ENCODE measurements at regions not wholly inside any gene's neighbourhood (a gene's known extent, or its start where the extent isn't known, plus 50 kb on each side); places are given as distances from the start of the nearest gene placed in this dataset.
"Not testable (repeated sequence)": the region's sequence is repeated elsewhere in the genome, so short reads cannot be mapped to it uniquely, and the experiment has no call there.

DNA sequence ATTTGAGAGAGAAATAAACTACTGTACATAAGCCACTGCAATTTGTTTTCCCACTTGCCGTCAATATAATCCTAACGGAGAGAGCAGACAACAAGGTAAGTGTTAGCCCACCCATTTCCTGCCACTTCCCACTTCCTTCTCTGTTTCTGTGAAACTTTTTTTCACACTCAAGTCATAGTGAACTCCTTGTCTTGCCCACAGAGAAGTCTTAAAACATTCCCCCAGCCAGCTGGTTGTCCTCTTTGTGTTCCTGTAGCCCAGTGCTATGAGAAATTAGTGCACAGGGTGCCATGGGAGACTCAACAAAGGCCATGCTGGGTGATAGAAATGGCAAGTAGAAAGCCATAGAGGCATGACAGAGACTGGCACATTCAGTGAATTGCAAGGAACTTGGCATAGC lies 208.6 kb downstream of the BLID start:
- H3K4me3 ChIP-seq (ENCODE audit: insufficient read depth, low read length) = no peak overlapping the region
- no peaks in the 10 kb centered on the region for H4K20me1 ChIP-seq (ENCODE audit: insufficient read depth, low read length)
- H3K27ac ChIP-seq (ENCODE audit: low read depth, low read length) = no peak overlapping the region
- H3K36me3 ChIP-seq (ENCODE audit: insufficient read depth, low read length) = no peaks in the 10 kb centered on the region
- H3K4me2 ChIP-seq (ENCODE audit: insufficient read depth, low read length) = no peak overlapping the region
- no peaks in the 10 kb centered on the region for H3K27me3 ChIP-seq (ENCODE audit: insufficient read depth, low read length)
- no peaks in the 10 kb centered on the region for H3K4me1 ChIP-seq (ENCODE audit: insufficient read depth, low read length)
- no peak overlapping the region for H2AFZ ChIP-seq (ENCODE audit: low read length)
- no peaks in the 10 kb centered on the region for H3K9me3 ChIP-seq (ENCODE audit: low read depth, low read length)
- TF ChIP-seq, protein P1, sequence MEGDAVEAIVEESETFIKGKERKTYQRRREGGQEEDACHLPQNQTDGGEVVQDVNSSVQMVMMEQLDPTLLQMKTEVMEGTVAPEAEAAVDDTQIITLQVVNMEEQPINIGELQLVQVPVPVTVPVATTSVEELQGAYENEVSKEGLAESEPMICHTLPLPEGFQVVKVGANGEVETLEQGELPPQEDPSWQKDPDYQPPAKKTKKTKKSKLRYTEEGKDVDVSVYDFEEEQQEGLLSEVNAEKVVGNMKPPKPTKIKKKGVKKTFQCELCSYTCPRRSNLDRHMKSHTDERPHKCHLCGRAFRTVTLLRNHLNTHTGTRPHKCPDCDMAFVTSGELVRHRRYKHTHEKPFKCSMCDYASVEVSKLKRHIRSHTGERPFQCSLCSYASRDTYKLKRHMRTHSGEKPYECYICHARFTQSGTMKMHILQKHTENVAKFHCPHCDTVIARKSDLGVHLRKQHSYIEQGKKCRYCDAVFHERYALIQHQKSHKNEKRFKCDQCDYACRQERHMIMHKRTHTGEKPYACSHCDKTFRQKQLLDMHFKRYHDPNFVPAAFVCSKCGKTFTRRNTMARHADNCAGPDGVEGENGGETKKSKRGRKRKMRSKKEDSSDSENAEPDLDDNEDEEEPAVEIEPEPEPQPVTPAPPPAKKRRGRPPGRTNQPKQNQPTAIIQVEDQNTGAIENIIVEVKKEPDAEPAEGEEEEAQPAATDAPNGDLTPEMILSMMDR (IDR thresholded peaks at IDR 0.05; ENCODE audit: extremely low read depth, low read depth, low read length) = no peak
- no peaks in the 10 kb centered on the region for H3K79me2 ChIP-seq (ENCODE audit: insufficient read depth, low read length)
- DNase-seq (ENCODE audit: insufficient read length, low spot score, missing footprints) = no peak

DNA sequence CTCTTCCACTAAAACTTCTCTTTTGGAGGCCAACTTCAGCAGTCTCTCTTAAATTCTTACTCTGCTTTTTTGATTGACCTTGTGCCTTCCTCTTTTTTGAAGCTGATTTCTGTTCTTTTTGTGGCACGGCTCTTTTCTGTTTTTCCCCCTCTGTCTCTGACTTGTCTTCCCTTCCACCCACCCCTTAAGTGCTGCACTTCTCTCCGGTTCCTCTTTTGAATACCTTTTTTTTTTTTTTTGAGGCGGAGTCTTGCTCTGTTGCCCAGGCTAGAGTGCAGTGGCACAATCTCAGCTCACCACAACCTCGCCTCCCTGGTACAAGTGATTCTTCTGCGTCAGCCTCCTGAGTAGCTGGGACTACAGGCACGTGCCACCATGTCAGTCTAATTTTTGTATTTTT lies 211.9 kb downstream of the BLID start:
- Histone ChIP-seq H3K36me3 (ENCODE audit: insufficient read depth, low read length) (no peaks in the 10 kb centered on the region), H3K4me2 (ENCODE audit: insufficient read depth, low read length) (no peak overlapping the region), H3K9me3 (ENCODE audit: low read depth, low read length) (no peaks in the 10 kb centered on the region), H2AFZ (ENCODE audit: low read length) (no peak overlapping the region), H3K4me3 (ENCODE audit: insufficient read depth, low read length) (no peak overlapping the region), H4K20me1 (ENCODE audit: insufficient read depth, low read length) (no peaks in the 10 kb centered on the region), H3K27ac (ENCODE audit: low read depth, low read length) (no peak overlapping the region), H3K79me2 (ENCODE audit: insufficient read depth, low read length) (no peaks in the 10 kb centered on the region), H3K27me3 (ENCODE audit: insufficient read depth, low read length) (no peaks in the 10 kb centered on the region), H3K4me1 (ENCODE audit: insufficient read depth, low read length) (no peaks in the 10 kb centered on the region)
- DNase-seq (ENCODE audit: insufficient read length, low spot score, missing footprints) = no peak
- TF ChIP-seq, protein P1 (IDR thresholded peaks at IDR 0.05; ENCODE audit: extremely low read depth, low read depth, low read length) = no peak

DNA sequence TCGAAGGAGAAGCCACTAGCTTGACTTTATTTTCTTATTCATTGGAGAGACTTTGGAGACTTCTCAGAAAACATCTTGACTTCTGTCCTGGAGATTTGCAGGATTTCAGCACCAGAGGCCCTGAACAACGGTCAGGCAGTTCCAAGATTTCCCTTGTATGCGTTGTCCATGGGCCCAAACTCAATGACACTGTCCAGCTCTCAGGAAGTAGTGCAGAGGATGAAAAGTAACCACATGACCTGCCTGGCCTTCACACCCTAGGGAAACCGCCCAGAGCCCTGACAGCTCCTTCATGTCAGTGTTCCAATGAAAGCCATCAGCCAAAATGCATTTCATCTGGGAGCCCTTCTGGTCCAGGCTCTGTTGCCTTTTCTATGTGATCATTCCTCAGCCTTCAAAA lies 214.1 kb downstream of the BLID start:
- Histone ChIP-seq H3K4me3 (ENCODE audit: insufficient read depth, low read length) (no peak overlapping the region), H2AFZ (ENCODE audit: low read length) (no peak overlapping the region), H3K36me3 (ENCODE audit: insufficient read depth, low read length) (no peaks in the 10 kb centered on the region), H3K4me1 (ENCODE audit: insufficient read depth, low read length) (no peaks in the 10 kb centered on the region), H3K79me2 (ENCODE audit: insufficient read depth, low read length) (no peaks in the 10 kb centered on the region), H3K27me3 (ENCODE audit: insufficient read depth, low read length) (no peaks in the 10 kb centered on the region), H3K9me3 (ENCODE audit: low read depth, low read length) (no peaks in the 10 kb centered on the region), H3K27ac (ENCODE audit: low read depth, low read length) (no peak overlapping the region), H3K4me2 (ENCODE audit: insufficient read depth, low read length) (no peak overlapping the region), H4K20me1 (ENCODE audit: insufficient read depth, low read length) (no peaks in the 10 kb centered on the region)
- no peak for DNase-seq (ENCODE audit: insufficient read length, low spot score, missing footprints)
- TF ChIP-seq, protein P1 (IDR thresholded peaks at IDR 0.05; ENCODE audit: extremely low read depth, low read depth, low read length) = no peak

DNA sequence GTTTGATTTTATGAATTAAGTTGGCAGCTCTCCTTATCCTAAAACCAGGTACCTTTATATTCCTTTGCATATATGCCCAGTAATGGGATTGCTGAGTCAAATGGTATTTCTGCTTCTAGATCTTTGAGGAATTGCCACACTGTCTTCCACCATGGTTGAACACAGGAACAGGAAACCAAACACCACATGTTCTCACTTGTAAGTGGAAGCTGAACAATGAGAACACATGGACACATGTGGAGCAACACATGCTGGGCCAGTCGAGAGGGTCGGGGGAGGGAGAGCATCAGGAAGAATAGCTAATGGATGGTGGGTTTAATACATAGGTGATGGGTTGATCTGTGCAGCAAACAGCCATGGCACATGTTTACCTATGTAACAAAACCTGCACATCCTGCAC lies 214.6 kb downstream of the BLID start:
- H3K79me2 ChIP-seq (ENCODE audit: insufficient read depth, low read length); H3K4me1 ChIP-seq (ENCODE audit: insufficient read depth, low read length); H3K27me3 ChIP-seq (ENCODE audit: insufficient read depth, low read length); H3K9me3 ChIP-seq (ENCODE audit: low read depth, low read length); DNase-seq (ENCODE audit: insufficient read length, low spot score, missing footprints); H3K27ac ChIP-seq (ENCODE audit: low read depth, low read length); H3K4me2 ChIP-seq (ENCODE audit: insufficient read depth, low read length); H4K20me1 ChIP-seq (ENCODE audit: insufficient read depth, low read length); H2AFZ ChIP-seq (ENCODE audit: low read length); H3K4me3 ChIP-seq (ENCODE audit: insufficient read depth, low read length); H3K36me3 ChIP-seq (ENCODE audit: insufficient read depth, low read length): not testable (repeated sequence)

DNA sequence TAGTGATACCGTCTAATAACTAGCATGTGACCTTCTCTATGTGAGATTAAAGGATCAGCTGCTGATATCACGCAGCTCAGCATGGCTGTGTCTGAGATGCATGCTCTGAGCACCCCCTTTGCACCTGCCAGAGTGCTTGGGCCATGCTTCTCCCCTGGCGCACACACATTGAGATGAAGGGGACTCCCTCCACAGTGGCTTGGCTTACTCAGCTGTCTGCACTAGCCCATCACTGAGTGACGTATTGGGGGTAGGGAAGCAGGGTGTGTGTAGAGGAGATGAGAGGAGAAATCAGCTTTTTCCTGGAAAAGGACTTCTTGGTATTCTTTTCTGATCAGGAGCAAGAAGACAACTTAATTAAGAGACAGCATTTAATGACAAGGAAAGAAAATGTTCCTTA lies 216.5 kb downstream of the BLID start:
- H3K79me2 ChIP-seq (ENCODE audit: insufficient read depth, low read length) = no peaks in the 10 kb centered on the region
- no peak overlapping the region for H3K4me3 ChIP-seq (ENCODE audit: insufficient read depth, low read length)
- no peaks in the 10 kb centered on the region for H3K9me3 ChIP-seq (ENCODE audit: low read depth, low read length)
- no peaks in the 10 kb centered on the region for H3K27me3 ChIP-seq (ENCODE audit: insufficient read depth, low read length)
- TF ChIP-seq, protein P1 (IDR thresholded peaks at IDR 0.05; ENCODE audit: extremely low read depth, low read depth, low read length) = no peak
- H3K4me2 ChIP-seq (ENCODE audit: insufficient read depth, low read length) = no peak overlapping the region
- DNase-seq (ENCODE audit: insufficient read length, low spot score, missing footprints) = no peak
- no peak overlapping the region for H2AFZ ChIP-seq (ENCODE audit: low read length)
- no peak overlapping the region for H3K27ac ChIP-seq (ENCODE audit: low read depth, low read length)
- H4K20me1 ChIP-seq (ENCODE audit: insufficient read depth, low read length) = no peaks in the 10 kb centered on the region
- peaks cover 12% of the 10 kb centered on the region for H3K4me1 ChIP-seq (ENCODE audit: insufficient read depth, low read length)
- H3K36me3 ChIP-seq (ENCODE audit: insufficient read depth, low read length) = no peaks in the 10 kb centered on the region
